AG09319 (cell line): ENCODE measurements at regions not wholly inside any gene's neighbourhood (a gene's known extent, or its start where the extent isn't known, plus 50 kb on each side); places are given as distances from the start of the nearest gene placed in this dataset.

Experiments
- DNase-seq: peaks from one replicate; pipeline ENCODE4 v3.0.0-alpha.2; 2010; ENCODE audit warnings: low read depth; ENCODE audit errors: extremely low read depth
- TF ChIP-seq, protein P1 (sequence below): IDR thresholded peaks from 2 replicates; pipeline ENCODE4 v1.5.1; 2011; ENCODE audit warnings: low read depth, mild to moderate bottlenecking, inconsistent platforms, low read length, moderate library complexity

DNA sequence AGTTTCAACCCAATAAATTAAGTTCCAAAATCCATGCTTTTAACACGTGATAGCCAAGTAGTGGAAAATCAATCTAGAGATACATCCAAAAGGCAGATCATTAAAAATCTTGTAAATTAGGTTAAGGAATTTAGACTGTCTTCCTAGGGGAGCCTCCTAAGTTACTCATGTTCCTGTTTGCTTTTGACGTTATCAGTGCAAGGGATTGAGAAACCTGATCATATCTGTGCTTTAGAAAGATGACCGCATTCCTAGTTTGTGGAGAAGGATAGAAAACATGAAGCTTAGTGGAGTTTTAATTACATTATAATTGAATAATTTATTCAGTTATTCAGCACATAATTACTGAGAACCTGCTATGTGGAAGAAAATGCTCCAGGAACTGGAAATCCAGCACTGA, 251.0 kb upstream of the ARGLU1 start:
- DNase-seq = no peak
- TF ChIP-seq, protein P1, sequence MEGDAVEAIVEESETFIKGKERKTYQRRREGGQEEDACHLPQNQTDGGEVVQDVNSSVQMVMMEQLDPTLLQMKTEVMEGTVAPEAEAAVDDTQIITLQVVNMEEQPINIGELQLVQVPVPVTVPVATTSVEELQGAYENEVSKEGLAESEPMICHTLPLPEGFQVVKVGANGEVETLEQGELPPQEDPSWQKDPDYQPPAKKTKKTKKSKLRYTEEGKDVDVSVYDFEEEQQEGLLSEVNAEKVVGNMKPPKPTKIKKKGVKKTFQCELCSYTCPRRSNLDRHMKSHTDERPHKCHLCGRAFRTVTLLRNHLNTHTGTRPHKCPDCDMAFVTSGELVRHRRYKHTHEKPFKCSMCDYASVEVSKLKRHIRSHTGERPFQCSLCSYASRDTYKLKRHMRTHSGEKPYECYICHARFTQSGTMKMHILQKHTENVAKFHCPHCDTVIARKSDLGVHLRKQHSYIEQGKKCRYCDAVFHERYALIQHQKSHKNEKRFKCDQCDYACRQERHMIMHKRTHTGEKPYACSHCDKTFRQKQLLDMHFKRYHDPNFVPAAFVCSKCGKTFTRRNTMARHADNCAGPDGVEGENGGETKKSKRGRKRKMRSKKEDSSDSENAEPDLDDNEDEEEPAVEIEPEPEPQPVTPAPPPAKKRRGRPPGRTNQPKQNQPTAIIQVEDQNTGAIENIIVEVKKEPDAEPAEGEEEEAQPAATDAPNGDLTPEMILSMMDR = no peak

DNA sequence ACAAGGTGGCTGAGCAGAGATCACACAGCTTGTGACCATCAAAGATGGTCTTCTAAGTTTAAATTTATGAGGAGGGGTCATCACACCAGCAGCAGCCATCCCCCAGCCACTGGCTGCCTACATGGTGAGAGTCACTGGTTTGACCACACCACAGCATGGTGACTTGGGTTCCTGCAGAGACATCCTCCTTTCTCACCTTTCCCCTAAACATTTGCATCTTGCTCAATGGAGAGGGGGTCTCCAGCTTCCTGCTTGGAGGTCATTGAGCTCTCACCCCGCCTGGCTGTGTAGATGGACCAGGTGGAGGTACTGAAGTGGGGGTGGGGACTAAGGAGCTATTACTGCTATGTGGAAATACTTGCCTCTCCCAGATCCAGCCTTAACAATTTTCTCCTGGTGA, 247.6 kb upstream of the ARGLU1 start:
- DNase-seq = no peak
- TF ChIP-seq, protein P1 = no peak

DNA sequence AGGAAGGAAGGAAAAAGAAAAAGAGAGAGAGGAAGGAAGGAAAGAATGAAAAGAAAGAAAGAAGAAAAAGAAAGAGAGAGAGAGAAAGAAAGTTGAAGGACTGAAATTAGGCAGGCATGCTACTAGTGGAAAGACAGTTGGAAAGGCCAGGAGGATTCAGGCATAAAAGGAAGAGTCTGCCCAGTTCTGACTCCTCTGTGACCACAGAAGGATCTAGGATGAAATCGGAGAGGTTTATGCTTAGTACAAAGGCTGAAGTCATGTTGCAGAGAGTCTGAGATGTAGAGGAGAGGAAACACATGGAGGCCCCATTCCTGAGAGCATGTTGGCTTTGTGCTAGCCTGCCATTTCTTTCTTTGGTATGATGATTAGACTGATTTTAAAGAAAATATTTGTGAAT, 246.5 kb upstream of the ARGLU1 start:
- TF ChIP-seq, protein P1 = no peak
- no peak for DNase-seq

DNA sequence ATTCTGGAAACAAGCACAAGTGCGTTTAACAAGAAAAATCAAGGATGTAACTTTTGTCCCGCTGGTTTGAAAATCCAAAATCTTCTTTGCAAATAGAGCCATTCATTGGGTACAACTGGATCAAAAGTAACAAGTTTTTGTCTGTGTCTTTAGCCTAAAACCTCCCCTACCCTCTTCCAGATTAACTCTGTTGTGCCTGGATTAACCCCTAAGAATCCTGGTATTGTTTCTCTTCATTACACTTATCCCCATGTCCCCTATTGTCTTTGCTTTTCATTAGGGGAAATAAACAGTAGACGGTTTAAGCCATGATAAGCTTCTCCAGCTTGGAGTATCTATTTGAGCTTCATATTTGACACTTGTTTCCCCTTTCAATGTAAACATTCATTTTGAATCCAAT, 242.1 kb upstream of the ARGLU1 start:
- no peak for DNase-seq
- TF ChIP-seq, protein P1 = no peak

DNA sequence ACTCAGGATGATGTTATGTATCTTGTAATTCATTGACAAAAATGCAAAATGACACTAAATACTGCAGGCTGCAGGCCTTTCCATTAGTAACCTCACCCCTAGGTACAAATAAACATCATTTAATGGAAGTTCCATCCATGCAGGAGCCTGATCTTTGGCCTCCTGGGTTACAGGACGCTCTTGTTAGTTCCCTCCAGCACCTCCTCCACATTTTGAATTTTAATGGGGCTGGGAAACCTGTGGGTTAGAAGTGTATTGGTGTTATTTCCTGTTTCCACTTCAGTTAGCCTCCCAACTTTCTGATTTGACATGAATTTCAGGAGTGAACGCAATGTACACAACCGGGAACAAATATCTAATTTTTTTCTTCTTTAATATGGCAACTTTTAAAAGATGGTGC, 237.1 kb upstream of the ARGLU1 start:
- no peak for DNase-seq
- TF ChIP-seq, protein P1 = no peak

DNA sequence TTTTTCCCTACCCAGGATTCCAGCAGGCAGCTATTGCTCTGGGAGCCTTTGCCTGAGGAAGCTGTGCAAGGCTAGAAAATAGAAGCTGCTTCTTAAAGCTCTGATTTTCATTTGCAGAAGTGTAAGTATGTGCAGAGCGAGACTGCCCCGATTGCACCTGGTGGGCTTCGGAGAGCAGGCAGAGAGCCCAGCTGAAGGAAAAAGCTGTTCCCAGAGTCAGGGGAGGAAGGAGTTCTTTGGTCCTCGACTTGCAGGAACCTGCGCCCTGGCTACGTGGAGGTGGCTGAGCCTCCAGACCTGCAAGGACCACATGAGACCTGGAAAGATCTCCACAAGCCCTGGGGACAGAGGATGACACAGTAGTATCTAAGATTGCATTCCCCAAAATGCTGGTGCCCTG, 235.0 kb upstream of the ARGLU1 start:
- DNase-seq = no peak
- TF ChIP-seq, protein P1 = no peak

DNA sequence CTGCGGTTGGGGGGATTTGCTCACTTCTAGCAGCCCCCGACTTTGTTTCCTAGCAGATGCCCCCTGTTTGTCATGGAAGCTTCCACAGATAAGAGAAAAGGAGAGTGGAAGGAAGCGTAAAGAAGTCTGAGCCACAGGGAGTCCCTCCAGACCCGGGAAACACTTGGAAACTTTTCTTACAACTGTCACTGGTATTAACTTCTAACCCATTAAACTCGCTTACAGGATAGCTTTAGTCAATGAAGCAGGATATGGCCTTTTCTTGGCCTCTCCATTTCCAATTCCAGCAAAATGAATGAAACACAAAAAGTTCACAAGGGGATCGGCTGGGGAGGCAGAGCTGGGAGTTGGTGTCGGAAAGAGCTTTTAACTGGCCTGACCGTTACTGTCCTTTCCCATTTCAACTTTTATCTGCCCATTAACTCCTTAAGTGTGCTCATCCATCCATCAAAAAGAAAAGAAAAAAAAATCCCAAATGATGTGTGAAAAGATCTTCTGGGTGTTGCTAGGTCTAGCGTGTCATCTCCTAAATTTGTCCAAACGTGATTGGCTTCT, 231.9 kb upstream of the ARGLU1 start:
- DNase-seq = no peak
- TF ChIP-seq, protein P1 = no peak
